ENCODE measurements at regions not wholly inside any gene's neighbourhood (a gene's known extent, or its start where the extent isn't known, plus 50 kb on each side); places are given as distances from the start of the nearest gene placed in this dataset.

GRCh38 chr2:2569306-2569705 lies 238.2 kb upstream of the MYT1L start:
- no peak for DNase-seq (ENCODE audit: low spot score)

- DNase-seq (ENCODE audit: low spot score) = no peak
These were observed 237.3 kb upstream of the MYT1L start for GRCh38 chr2:2568411-2568810.

- DNase-seq (ENCODE audit: low spot score) = no peak
These were observed 236.7 kb upstream of the MYT1L start for GRCh38 chr2:2567776-2568175.

GRCh38 chr2:2566396-2567323 lies 235.6 kb upstream of the MYT1L start:
- DNase-seq (ENCODE audit: low spot score) = no peak

GRCh38 chr2:2565671-2566070 lies 234.6 kb upstream of the MYT1L start:
- DNase-seq (ENCODE audit: low spot score) = no peak

- no peak for DNase-seq (ENCODE audit: low spot score)
These were observed 233.4 kb upstream of the MYT1L start for GRCh38 chr2:2564300-2565078.

- no peak for DNase-seq (ENCODE audit: low spot score)
These were observed 232.3 kb upstream of the MYT1L start for GRCh38 chr2:2563309-2563860.

- no peak for DNase-seq (ENCODE audit: low spot score)
These were observed 231.8 kb upstream of the MYT1L start for GRCh38 chr2:2562867-2563266.

GRCh38 chr2:2561346-2562095 lies 230.4 kb upstream of the MYT1L start:
- no peak for DNase-seq (ENCODE audit: low spot score)

- DNase-seq (ENCODE audit: low spot score) = no peak
These were observed 229.4 kb upstream of the MYT1L start for GRCh38 chr2:2560374-2561015.

- no peak for DNase-seq (ENCODE audit: low spot score)
These were observed 227.4 kb upstream of the MYT1L start for GRCh38 chr2:2558476-2558875.

- DNase-seq (ENCODE audit: low spot score) = no peak
These were observed 226.4 kb upstream of the MYT1L start for GRCh38 chr2:2557475-2557874.

GRCh38 chr2:2550856-2551255 lies 219.8 kb upstream of the MYT1L start:
- DNase-seq (ENCODE audit: low spot score) = no peak

- no peak for DNase-seq (ENCODE audit: low spot score)
These were observed 216.8 kb upstream of the MYT1L start for GRCh38 chr2:2547911-2548310.

- peak; percentile 86 for DNase-seq (ENCODE audit: low spot score)
These were observed 216.4 kb upstream of the MYT1L start for GRCh38 chr2:2547451-2547850.

- no peak for DNase-seq (ENCODE audit: low spot score)
These were observed 215.0 kb upstream of the MYT1L start for GRCh38 chr2:2546046-2546445.

- DNase-seq (ENCODE audit: low spot score) = peak; percentile 61
These were observed 212.0 kb upstream of the MYT1L start for GRCh38 chr2:2542966-2543611.

GRCh38 chr2:2542316-2542715 lies 211.2 kb upstream of the MYT1L start:
- no peak for DNase-seq (ENCODE audit: low spot score)

- no peak for DNase-seq (ENCODE audit: low spot score)
These were observed 209.3 kb upstream of the MYT1L start for GRCh38 chr2:2540406-2540805.

- DNase-seq (ENCODE audit: low spot score) = no peak
These were observed 205.5 kb upstream of the MYT1L start for GRCh38 chr2:2536416-2537056.

- no peak for DNase-seq (ENCODE audit: low spot score)
These were observed 199.3 kb upstream of the MYT1L start for GRCh38 chr2:2530334-2530733.
